Memory B cell (primary cell): ENCODE measurements at regions not wholly inside any gene's neighbourhood (a gene's known extent, or its start where the extent isn't known, plus 50 kb on each side); places are given as distances from the start of the nearest gene placed in this dataset.
"Not testable (repeated sequence)": the region's sequence is repeated elsewhere in the genome, so short reads cannot be mapped to it uniquely, and the experiment has no call there.

Source experiments
- ATAC-seq: fragments of 150-1000 bp; cut with Tn5 transposase; 2 replicates; pipeline ENCODE4 v1.10.0; 2021; ENCODE audit warnings: low read depth, mild to moderate bottlenecking, moderate library complexity
- DNase-seq, 2 donors: peaks; one replicate each; pipeline ENCODE4 v3.0.0; 2022; ENCODE audit warnings: low spot score in 2 of 2
- H3K27ac Mint-ChIP-seq: one replicate; pipeline ENCODE4 v1.8.0; 2022; ENCODE audit warnings: mild to moderate bottlenecking, moderate library complexity, mixed read lengths
- H3K27me3 Mint-ChIP-seq: one replicate; pipeline ENCODE4 v1.8.0; 2022; ENCODE audit warnings: mixed read lengths
- H3K36me3 Mint-ChIP-seq: one replicate; pipeline ENCODE4 v1.8.0; 2022; ENCODE audit warnings: mild to moderate bottlenecking, mixed read lengths
- H3K4me1 Mint-ChIP-seq: one replicate; pipeline ENCODE4 v1.8.0; 2022; ENCODE audit warnings: mixed read lengths
- H3K4me3 Mint-ChIP-seq: one replicate; pipeline ENCODE4 v1.8.0; 2022; ENCODE audit warnings: mild to moderate bottlenecking, moderate library complexity, mixed read lengths
- H3K9me3 Mint-ChIP-seq: one replicate; pipeline ENCODE4 v1.8.0; 2022; ENCODE audit warnings: mixed read lengths

- H3K36me3 Mint-ChIP-seq, H3K9me3 Mint-ChIP-seq, ATAC-seq, H3K27me3 Mint-ChIP-seq, H3K4me1 Mint-ChIP-seq, H3K4me3 Mint-ChIP-seq, H3K27ac Mint-ChIP-seq, DNase-seq: not testable (repeated sequence)
Measured at GRCh38 chr13:97774391-97775100, 178.9 kb upstream of the IPO5 start.

DNA sequence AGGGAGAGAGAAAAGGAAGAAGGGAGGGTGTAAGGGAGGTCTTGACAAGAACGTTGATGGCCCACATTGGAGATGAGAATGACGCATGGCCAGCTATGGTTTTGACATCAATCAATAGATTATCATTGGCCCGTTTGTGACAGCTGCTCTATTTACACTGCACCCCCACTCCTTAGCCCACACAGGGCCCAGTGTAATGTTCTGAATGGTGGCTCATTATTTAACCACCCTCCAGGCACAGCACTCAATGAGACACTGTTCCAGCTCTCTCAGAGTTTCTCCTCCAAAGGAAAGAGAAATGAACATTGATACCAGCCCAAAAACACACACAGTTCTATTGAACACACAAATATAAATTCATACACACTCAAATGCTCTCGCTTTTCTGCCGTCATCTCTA, 173.0 kb upstream of the IPO5 start:
- H3K4me1 Mint-ChIP-seq = no peaks in the 10 kb centered on the region
- no peaks in the 10 kb centered on the region for H3K36me3 Mint-ChIP-seq
- no peak overlapping the region for H3K4me3 Mint-ChIP-seq
- DNase-seq (no peak), ATAC-seq (no peak)
- no peaks in the 10 kb centered on the region for H3K9me3 Mint-ChIP-seq
- peaks cover 1% of the 10 kb centered on the region for H3K27me3 Mint-ChIP-seq
- no peak overlapping the region for H3K27ac Mint-ChIP-seq

- no peak overlapping the region for H3K27ac Mint-ChIP-seq
- no peak overlapping the region for H3K4me3 Mint-ChIP-seq
- H3K4me1 Mint-ChIP-seq = no peaks in the 10 kb centered on the region
- no peaks in the 10 kb centered on the region for H3K9me3 Mint-ChIP-seq
- DNase-seq (no peak), ATAC-seq (no peak)
- H3K27me3 Mint-ChIP-seq = peaks cover 1% of the 10 kb centered on the region
- H3K36me3 Mint-ChIP-seq = no peaks in the 10 kb centered on the region
Measured at GRCh38 chr13:97781891-97782305, 171.6 kb upstream of the IPO5 start.

- H3K27ac Mint-ChIP-seq = no peak overlapping the region
- H3K9me3 Mint-ChIP-seq = peaks cover 2% of the 10 kb centered on the region
- no peak for DNase-seq
- peaks cover under 1% of the 10 kb centered on the region for H3K27me3 Mint-ChIP-seq
- H3K4me3 Mint-ChIP-seq = no peak overlapping the region
- ATAC-seq = no peak
- no peaks in the 10 kb centered on the region for H3K36me3 Mint-ChIP-seq
- H3K4me1 Mint-ChIP-seq = no peaks in the 10 kb centered on the region
Measured at GRCh38 chr13:97786510-97786909, 167.0 kb upstream of the IPO5 start.

GRCh38 chr13:97797553-97797952, 155.9 kb upstream of the IPO5 start:
- H3K27me3 Mint-ChIP-seq = peaks cover 11% of the 10 kb centered on the region
- no peak for ATAC-seq
- no peak overlapping the region for H3K27ac Mint-ChIP-seq
- no peak overlapping the region for H3K4me3 Mint-ChIP-seq
- no peak for DNase-seq
- no peaks in the 10 kb centered on the region for H3K36me3 Mint-ChIP-seq
- H3K4me1 Mint-ChIP-seq = no peaks in the 10 kb centered on the region
- peaks cover 21% of the 10 kb centered on the region for H3K9me3 Mint-ChIP-seq

- ATAC-seq = no peak
- Mint-ChIP-seq H3K9me3 (peaks cover 16% of the 10 kb centered on the region), H3K27me3 (peaks cover 11% of the 10 kb centered on the region)
Measured at GRCh38 chr13:97798171-97798821, 155.2 kb upstream of the IPO5 start.

DNA sequence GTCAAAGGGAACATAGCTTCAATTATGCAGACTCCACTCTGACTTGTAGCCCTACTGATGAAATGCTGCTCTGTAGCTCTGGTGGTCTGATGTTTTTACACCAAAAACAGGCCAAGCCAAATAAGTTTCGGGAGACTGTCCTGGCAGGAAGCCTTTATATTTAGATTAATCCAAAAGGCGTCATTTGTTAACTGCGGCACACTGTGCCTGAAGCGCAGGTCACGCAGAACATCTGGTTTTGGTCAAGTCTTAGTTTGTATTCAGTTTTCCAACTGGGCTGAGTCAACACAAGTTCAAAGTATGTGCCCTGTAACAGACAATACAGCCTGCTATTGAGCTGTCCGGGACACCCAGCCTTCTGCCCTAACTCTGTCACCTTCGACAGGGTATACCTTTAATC, 154.6 kb upstream of the IPO5 start:
- Mint-ChIP-seq H3K4me1 (no peaks in the 10 kb centered on the region), H3K27ac (no peak overlapping the region), H3K9me3 (peaks cover 15% of the 10 kb centered on the region), H3K36me3 (no peaks in the 10 kb centered on the region), H3K4me3 (no peak overlapping the region), H3K27me3 (peaks cover 15% of the 10 kb centered on the region)
- DNase-seq (no peak), ATAC-seq (no peak)

More at GRCh38 chr13:97798171-97798821, 155.2 kb upstream of the IPO5 start:
- DNase-seq = no peak
- Mint-ChIP-seq H3K27ac (no peak overlapping the region), H3K4me1 (no peaks in the 10 kb centered on the region), H3K36me3 (no peaks in the 10 kb centered on the region), H3K4me3 (no peak overlapping the region)

DNA sequence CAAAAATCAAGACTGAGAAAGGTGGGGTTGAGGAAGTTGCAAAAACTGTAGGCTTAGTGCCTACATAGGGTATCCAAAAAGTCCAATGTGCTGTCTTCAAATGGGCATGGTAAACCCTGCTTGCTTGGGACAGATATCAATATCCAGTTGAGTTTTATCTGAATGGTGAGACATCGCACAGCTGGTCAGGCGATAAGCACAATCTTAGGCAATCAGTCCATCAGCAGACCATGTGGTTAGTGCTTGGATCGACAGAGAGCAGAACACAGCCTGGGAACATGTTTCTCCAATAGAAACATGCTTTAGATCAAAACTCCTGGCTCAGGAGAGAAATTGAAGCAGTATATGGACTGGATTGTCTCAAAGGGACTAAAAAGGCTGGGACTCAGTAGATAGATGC, 151.3 kb upstream of the IPO5 start:
- H3K27me3 Mint-ChIP-seq = peaks cover 23% of the 10 kb centered on the region
- H3K4me3 Mint-ChIP-seq = no peak overlapping the region
- H3K4me1 Mint-ChIP-seq = no peaks in the 10 kb centered on the region
- no peaks in the 10 kb centered on the region for H3K36me3 Mint-ChIP-seq
- H3K27ac Mint-ChIP-seq = no peak overlapping the region
- H3K9me3 Mint-ChIP-seq = peaks cover 3% of the 10 kb centered on the region
- ATAC-seq (no peak), DNase-seq (no peak)

- H3K27me3 Mint-ChIP-seq = peaks cover 6% of the 10 kb centered on the region
- H3K4me1 Mint-ChIP-seq = no peaks in the 10 kb centered on the region
- DNase-seq (no peak), ATAC-seq (no peak)
- no peak overlapping the region for H3K27ac Mint-ChIP-seq
- no peak overlapping the region for H3K4me3 Mint-ChIP-seq
- H3K9me3 Mint-ChIP-seq = peaks cover 4% of the 10 kb centered on the region
- no peaks in the 10 kb centered on the region for H3K36me3 Mint-ChIP-seq
Measured at GRCh38 chr13:97809576-97809975, 143.9 kb upstream of the IPO5 start.

DNA sequence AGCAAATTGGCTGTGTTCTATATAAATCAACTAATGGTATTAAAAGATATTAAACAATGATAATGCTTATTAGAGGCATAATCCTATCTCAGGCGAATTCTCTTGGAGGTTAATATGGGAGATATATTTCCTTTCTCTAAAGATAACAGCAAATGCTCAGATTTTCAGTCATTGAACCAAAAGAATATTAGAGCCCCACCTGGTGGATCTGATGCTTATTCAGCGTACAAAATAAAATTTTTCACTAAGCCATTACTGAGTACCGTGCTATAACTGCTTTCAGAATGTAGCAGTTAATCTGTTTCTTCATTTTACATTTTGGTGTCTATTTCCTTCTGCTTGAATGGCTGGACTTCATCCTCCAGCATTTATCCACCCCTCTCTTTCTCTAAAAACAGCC, 143.3 kb upstream of the IPO5 start:
- ATAC-seq (no peak), DNase-seq (no peak)
- Mint-ChIP-seq H3K9me3 (peaks cover 4% of the 10 kb centered on the region), H3K27ac (no peak overlapping the region), H3K27me3 (peaks cover 4% of the 10 kb centered on the region), H3K4me1 (no peaks in the 10 kb centered on the region), H3K36me3 (no peaks in the 10 kb centered on the region), H3K4me3 (no peak overlapping the region)

DNA sequence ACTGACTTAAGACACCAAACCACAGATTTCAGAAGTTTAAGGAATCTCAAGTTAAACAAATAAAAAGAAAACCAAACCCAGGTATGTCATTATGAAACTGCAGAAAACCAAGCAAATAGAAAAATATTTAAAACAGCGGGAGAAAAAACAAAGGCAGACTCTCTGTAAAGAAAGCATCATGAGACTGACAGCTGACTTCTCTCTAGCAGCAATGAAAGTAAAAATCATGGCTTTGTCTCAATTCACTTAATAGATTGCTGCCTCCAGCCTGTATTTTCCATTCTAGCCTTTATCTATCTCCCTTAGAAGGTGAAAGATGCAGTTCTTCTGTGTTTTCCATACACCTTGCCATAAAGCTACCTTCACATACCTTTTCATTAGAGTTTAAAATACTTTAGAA, 131.1 kb upstream of the IPO5 start:
- DNase-seq (no peak), ATAC-seq (no peak)
- no peaks in the 10 kb centered on the region for H3K4me1 Mint-ChIP-seq
- peaks cover 12% of the 10 kb centered on the region for H3K27me3 Mint-ChIP-seq
- no peak overlapping the region for H3K27ac Mint-ChIP-seq
- peaks cover 2% of the 10 kb centered on the region for H3K9me3 Mint-ChIP-seq
- no peaks in the 10 kb centered on the region for H3K36me3 Mint-ChIP-seq
- H3K4me3 Mint-ChIP-seq = no peak overlapping the region

- Mint-ChIP-seq H3K27ac (no peak overlapping the region), H3K9me3 (peaks cover 5% of the 10 kb centered on the region), H3K4me3 (no peak overlapping the region), H3K4me1 (no peaks in the 10 kb centered on the region), H3K27me3 (peaks cover 7% of the 10 kb centered on the region), H3K36me3 (no peaks in the 10 kb centered on the region)
- ATAC-seq = no peak
- DNase-seq = no peak
Measured at GRCh38 chr13:97826421-97827012, 127.0 kb upstream of the IPO5 start.

- no peak for DNase-seq
- Mint-ChIP-seq H3K27ac (no peak overlapping the region), H3K36me3 (no peaks in the 10 kb centered on the region), H3K27me3 (no peaks in the 10 kb centered on the region), H3K9me3 (peaks cover 8% of the 10 kb centered on the region), H3K4me3 (no peak overlapping the region), H3K4me1 (no peaks in the 10 kb centered on the region)
- ATAC-seq = no peak
Measured at GRCh38 chr13:97834250-97834649, 119.2 kb upstream of the IPO5 start.

GRCh38 chr13:97843189-97843588, 110.3 kb upstream of the IPO5 start:
- Mint-ChIP-seq H3K9me3 (no peaks in the 10 kb centered on the region), H3K4me3 (no peak overlapping the region), H3K27ac (no peak overlapping the region), H3K36me3 (no peaks in the 10 kb centered on the region), H3K27me3 (peaks cover 9% of the 10 kb centered on the region), H3K4me1 (no peaks in the 10 kb centered on the region)
- ATAC-seq (no peak), DNase-seq (no peak)
